BLaER1 (cell line): ENCODE measurements at regions not wholly inside any gene's neighbourhood (a gene's known extent, or its start where the extent isn't known, plus 50 kb on each side); places are given as distances from the start of the nearest gene placed in this dataset.
"Not testable (repeated sequence)": the region's sequence is repeated elsewhere in the genome, so short reads cannot be mapped to it uniquely, and the experiment has no call there.

Source experiments
- H3K27ac ChIP-seq: shearing (Covaris generic); formaldehyde crosslinking; 2 replicates; pipeline ENCODE4 v1.8.1; 2022
- H3K27me3 ChIP-seq: shearing (Covaris generic); formaldehyde crosslinking; 2 replicates; pipeline ENCODE4 v1.8.1; 2022
- H3K36me3 ChIP-seq: shearing (Covaris generic); formaldehyde crosslinking; 2 replicates; pipeline ENCODE4 v1.8.1; 2022
- H3K4me1 ChIP-seq: shearing (Covaris generic); formaldehyde crosslinking; 2 replicates; pipeline ENCODE4 v1.8.1; 2022
- H3K4me2 ChIP-seq: shearing (Covaris generic); formaldehyde crosslinking; 2 replicates; pipeline ENCODE4 v1.8.1; 2022
- H3K4me3 ChIP-seq: shearing (Covaris generic); formaldehyde crosslinking; 2 replicates; pipeline ENCODE4 v1.8.1; 2022
- H3K9ac ChIP-seq: shearing (Covaris generic); formaldehyde crosslinking; 2 replicates; pipeline ENCODE4 v1.8.1; 2022
- H3K9me3 ChIP-seq: shearing (Covaris generic); formaldehyde crosslinking; 2 replicates; pipeline ENCODE4 v1.8.1; 2022
- H4K20me1 ChIP-seq: shearing (Covaris generic); formaldehyde crosslinking; 2 replicates; pipeline ENCODE4 v1.8.1; 2022
- Cebpa-rat ChIP-seq: shearing (Covaris generic); IDR thresholded peaks from 2 replicates; pipeline ENCODE4 v1.8.1; 2022

- Histone ChIP-seq H3K4me2 (no peak overlapping the region), H3K36me3 (no peaks in the 10 kb centered on the region), H4K20me1 (no peaks in the 10 kb centered on the region), H3K9me3 (peaks cover 21% of the 10 kb centered on the region), H3K27me3 (no peaks in the 10 kb centered on the region), H3K4me3 (no peak overlapping the region), H3K27ac (no peak overlapping the region), H3K9ac (no peak overlapping the region), H3K4me1 (no peaks in the 10 kb centered on the region)
- TF ChIP-seq Cebpa-rat = no peak
These were observed 102.3 kb downstream of the F11 start for GRCh38 chr4:186368281-186368680.

GRCh38 chr4:186366326-186366725 lies 100.3 kb downstream of the F11 start:
- H3K4me1 ChIP-seq = no peaks in the 10 kb centered on the region
- H3K27me3 ChIP-seq = no peaks in the 10 kb centered on the region
- no peak overlapping the region for H3K4me3 ChIP-seq
- no peaks in the 10 kb centered on the region for H3K36me3 ChIP-seq
- H3K4me2 ChIP-seq = no peak overlapping the region
- H3K9ac ChIP-seq = no peak overlapping the region
- no peak for TF ChIP-seq Cebpa-rat
- peaks cover 24% of the 10 kb centered on the region for H3K9me3 ChIP-seq
- H3K27ac ChIP-seq = no peak overlapping the region
- H4K20me1 ChIP-seq = no peaks in the 10 kb centered on the region

GRCh38 chr4:186363038-186363437 lies 97.0 kb downstream of the F11 start:
- not testable (repeated sequence) for H3K27me3 ChIP-seq, H3K4me2 ChIP-seq, H4K20me1 ChIP-seq, H3K27ac ChIP-seq, H3K4me3 ChIP-seq, H3K9ac ChIP-seq, H3K36me3 ChIP-seq, H3K4me1 ChIP-seq
- peaks cover 24% of the 10 kb centered on the region for H3K9me3 ChIP-seq

- no peak overlapping the region for H3K4me2 ChIP-seq
- H3K9me3 ChIP-seq = peaks cover 24% of the 10 kb centered on the region
- no peak for TF ChIP-seq Cebpa-rat
- H4K20me1 ChIP-seq = no peaks in the 10 kb centered on the region
- no peak overlapping the region for H3K4me3 ChIP-seq
- H3K36me3 ChIP-seq = no peaks in the 10 kb centered on the region
- no peaks in the 10 kb centered on the region for H3K4me1 ChIP-seq
- no peak overlapping the region for H3K9ac ChIP-seq
- no peak overlapping the region for H3K27ac ChIP-seq
- H3K27me3 ChIP-seq = no peaks in the 10 kb centered on the region
These were observed 94.6 kb downstream of the F11 start for GRCh38 chr4:186360551-186360950.

GRCh38 chr4:186351668-186352194 lies 85.7 kb downstream of the F11 start:
- H4K20me1 ChIP-seq = no peaks in the 10 kb centered on the region
- H3K9me3 ChIP-seq = no peaks in the 10 kb centered on the region
- no peak overlapping the region for H3K9ac ChIP-seq
- no peak overlapping the region for H3K27ac ChIP-seq
- TF ChIP-seq Cebpa-rat = no peak
- H3K4me1 ChIP-seq = no peaks in the 10 kb centered on the region
- no peak overlapping the region for H3K4me3 ChIP-seq
- H3K4me2 ChIP-seq = no peak overlapping the region
- H3K27me3 ChIP-seq = no peaks in the 10 kb centered on the region
- H3K36me3 ChIP-seq = no peaks in the 10 kb centered on the region

GRCh38 chr4:186348433-186348832 lies 82.4 kb downstream of the F11 start:
- no peaks in the 10 kb centered on the region for H3K4me1 ChIP-seq
- H4K20me1 ChIP-seq = no peaks in the 10 kb centered on the region
- no peak overlapping the region for H3K27ac ChIP-seq
- no peaks in the 10 kb centered on the region for H3K27me3 ChIP-seq
- TF ChIP-seq Cebpa-rat = no peak
- no peak overlapping the region for H3K4me2 ChIP-seq
- no peak overlapping the region for H3K9ac ChIP-seq
- H3K36me3 ChIP-seq = no peaks in the 10 kb centered on the region
- H3K9me3 ChIP-seq = no peaks in the 10 kb centered on the region
- no peak overlapping the region for H3K4me3 ChIP-seq

- Histone ChIP-seq H3K36me3 (no peaks in the 10 kb centered on the region), H3K27me3 (no peaks in the 10 kb centered on the region), H3K9ac (no peak overlapping the region), H3K4me3 (no peak overlapping the region), H3K27ac (no peak overlapping the region), H4K20me1 (no peaks in the 10 kb centered on the region), H3K4me2 (no peak overlapping the region), H3K4me1 (no peaks in the 10 kb centered on the region), H3K9me3 (no peaks in the 10 kb centered on the region)
- no peak for TF ChIP-seq Cebpa-rat
These were observed 81.8 kb downstream of the F11 start for GRCh38 chr4:186347743-186348142.

- no peak for TF ChIP-seq Cebpa-rat
- Histone ChIP-seq H3K4me2 (no peak overlapping the region), H3K4me3 (no peak overlapping the region), H3K9me3 (no peaks in the 10 kb centered on the region), H3K27ac (no peak overlapping the region), H3K36me3 (no peaks in the 10 kb centered on the region), H3K9ac (no peak overlapping the region), H3K4me1 (no peaks in the 10 kb centered on the region), H4K20me1 (no peaks in the 10 kb centered on the region), H3K27me3 (no peaks in the 10 kb centered on the region)
These were observed 79.2 kb downstream of the F11 start for GRCh38 chr4:186345184-186345583.

- Histone ChIP-seq H3K4me1 (no peaks in the 10 kb centered on the region), H3K9ac (no peak overlapping the region), H3K9me3 (no peaks in the 10 kb centered on the region), H4K20me1 (no peaks in the 10 kb centered on the region), H3K27me3 (no peaks in the 10 kb centered on the region), H3K36me3 (no peaks in the 10 kb centered on the region), H3K27ac (no peak overlapping the region), H3K4me2 (no peak overlapping the region), H3K4me3 (no peak overlapping the region)
- TF ChIP-seq Cebpa-rat = no peak
These were observed 76.6 kb downstream of the F11 start for GRCh38 chr4:186342582-186342981.

GRCh38 chr4:186341655-186342054 lies 75.7 kb downstream of the F11 start:
- Histone ChIP-seq H3K4me1 (no peaks in the 10 kb centered on the region), H3K9ac (no peak overlapping the region)

More at GRCh38 chr4:186341655-186342054, 75.7 kb downstream of the F11 start:
- Histone ChIP-seq H4K20me1 (no peaks in the 10 kb centered on the region), H3K4me2 (no peak overlapping the region), H3K27ac (no peak overlapping the region), H3K27me3 (no peaks in the 10 kb centered on the region), H3K4me3 (no peak overlapping the region), H3K36me3 (no peaks in the 10 kb centered on the region), H3K9me3 (no peaks in the 10 kb centered on the region)
- no peak for TF ChIP-seq Cebpa-rat
